GM23338 (cell line): ENCODE measurements at regions not wholly inside any gene's neighbourhood (a gene's known extent, or its start where the extent isn't known, plus 50 kb on each side); places are given as distances from the start of the nearest gene placed in this dataset.

ENCODE experiments used
- ATAC-seq: fragments of 200-7000 bp; cut with Tn5 transposase; 3 replicates; pipeline ENCODE4 v1.9.1; 2020
- DNase-seq: peaks from one replicate; pipeline ENCODE4 v3.0.0-alpha.2; 2015; ENCODE audit warnings: low spot score
- H2AFZ ChIP-seq: fragments of 200-600 bp; sonication (generic); 2 replicates; pipeline ENCODE4 v1.8.0; 2016; ENCODE audit warnings: antibody characterized with exemption, mild to moderate bottlenecking, moderate library complexity
- H3F3A ChIP-seq: fragments of 200-600 bp; sonication (generic); replicated peaks from 2 replicates; pipeline ENCODE4 v1.8.0; 2017; ENCODE audit warnings: antibody characterized with exemption, mixed run types, low read depth
- H3K27ac ChIP-seq: fragments of 200-600 bp; sonication (generic); 2 replicates; pipeline ENCODE4 v1.6.1; 2016; ENCODE audit warnings: low read depth
- H3K27me3 ChIP-seq: fragments of 200-600 bp; sonication (generic); 2 replicates; pipeline ENCODE4 v1.8.0; 2016; ENCODE audit warnings: mild to moderate bottlenecking, mixed run types, moderate library complexity; ENCODE audit not compliant: insufficient read depth
- H3K36me3 ChIP-seq: fragments of 200-600 bp; sonication (generic); 2 replicates; pipeline ENCODE4 v1.8.0; 2016; ENCODE audit warnings: mild to moderate bottlenecking; ENCODE audit not compliant: insufficient read depth
- H3K4me1 ChIP-seq: fragments of 200-600 bp; sonication (generic); 2 replicates; pipeline ENCODE4 v1.8.0; 2016; ENCODE audit warnings: mild to moderate bottlenecking, moderate library complexity; ENCODE audit not compliant: insufficient read depth
- H3K4me2 ChIP-seq: fragments of 200-600 bp; sonication (generic); 2 replicates; pipeline ENCODE4 v1.7.1; 2017; ENCODE audit warnings: mixed run types
- H3K4me3 ChIP-seq: fragments of 200-600 bp; sonication (generic); 2 replicates; pipeline ENCODE4 v1.6.1; 2016; ENCODE audit warnings: mixed run types
- H3K79me2 ChIP-seq: fragments of 200-600 bp; sonication (generic); replicated peaks from 2 replicates; pipeline ENCODE4 v1.8.0; 2017; ENCODE audit warnings: mild to moderate bottlenecking; ENCODE audit not compliant: insufficient read depth
- H3K9me2 ChIP-seq: fragments of 200-600 bp; sonication (generic); 2 replicates; pipeline ENCODE4 v1.8.0; 2017; ENCODE audit not compliant: insufficient read depth
- H4K20me1 ChIP-seq: fragments of 200-600 bp; sonication (generic); replicated peaks from 2 replicates; pipeline ENCODE4 v1.8.0; 2017; ENCODE audit warnings: mild to moderate bottlenecking; ENCODE audit not compliant: insufficient read depth
- H3K27ac Mint-ChIP-seq: 2 replicates; pipeline ENCODE4 v1.8.0; 2020; ENCODE audit warnings: inconsistent platforms, mild to moderate bottlenecking, moderate library complexity, mixed read lengths
- H3K27me3 Mint-ChIP-seq: 3 replicates; pipeline ENCODE4 v1.8.0; 2022; ENCODE audit warnings: low read depth, mild to moderate bottlenecking, moderate library complexity, mixed read lengths, inconsistent platforms; ENCODE audit not compliant: insufficient read depth, poor library complexity
- H3K36me3 Mint-ChIP-seq: 3 replicates; pipeline ENCODE4 v1.8.0; 2021; ENCODE audit warnings: low read depth, mild to moderate bottlenecking, inconsistent platforms, moderate library complexity, mixed read lengths
- H3K4me1 Mint-ChIP-seq: 3 replicates; pipeline ENCODE4 v1.8.0; 2020; ENCODE audit warnings: mild to moderate bottlenecking, inconsistent platforms, mixed read lengths
- H3K4me3 Mint-ChIP-seq: 3 replicates; pipeline ENCODE4 v1.8.0; 2021; ENCODE audit warnings: moderate library complexity, mild to moderate bottlenecking, inconsistent platforms, mixed read lengths
- H3K9me3 Mint-ChIP-seq: 3 replicates; pipeline ENCODE4 v1.8.0; 2020; ENCODE audit warnings: moderate library complexity, mild to moderate bottlenecking, inconsistent platforms, mixed read lengths
- CREB1 ChIP-seq: fragments of 250-450 bp; sonication (Bioruptor Pico); IDR thresholded peaks from 2 replicates; pipeline ENCODE4 v1.5.0; 2020; ENCODE audit warnings: low read depth, mild to moderate bottlenecking, moderate library complexity
- EZH2 ChIP-seq: fragments of 200-600 bp; sonication (generic); IDR thresholded peaks from one replicate; pipeline ENCODE4 v1.8.0; 2017; ENCODE audit warnings: antibody characterized with exemption, mild to moderate bottlenecking, low read depth; ENCODE audit not compliant: unreplicated experiment
- EZH2phosphoT487 ChIP-seq: fragments of 200-600 bp; sonication (generic); IDR thresholded peaks from one replicate; pipeline ENCODE4 v1.8.1; 2018; ENCODE audit warnings: antibody characterized with exemption; ENCODE audit not compliant: unreplicated experiment
- JUNB ChIP-seq: IDR thresholded peaks from one replicate; pipeline ENCODE4 v1.6.1; 2016; ENCODE audit warnings: antibody characterized with exemption; ENCODE audit not compliant: unreplicated experiment
- NANOG ChIP-seq: IDR thresholded peaks from 2 replicates; pipeline ENCODE4 v1.6.1; 2016; ENCODE audit warnings: antibody characterized with exemption, borderline replicate concordance
- POLR2AphosphoS5 ChIP-seq: IDR thresholded peaks from 2 replicates; pipeline ENCODE4 v1.6.1; 2016; ENCODE audit warnings: antibody characterized with exemption, low read depth
- STAT1 ChIP-seq: IDR thresholded peaks from one replicate; pipeline ENCODE4 v1.6.1; 2016; ENCODE audit warnings: antibody characterized with exemption; ENCODE audit not compliant: unreplicated experiment
- ZNF114 ChIP-seq: fragments of 250-450 bp; sonication (Bioruptor Pico); IDR thresholded peaks from 2 replicates; pipeline ENCODE4 v1.5.0; 2020; ENCODE audit warnings: mild to moderate bottlenecking, moderate library complexity
- ZNF331 ChIP-seq: fragments of 250-450 bp; sonication (Bioruptor Pico); IDR thresholded peaks from 2 replicates; pipeline ENCODE4 v1.5.0; 2020; ENCODE audit warnings: low read depth, mild to moderate bottlenecking, moderate library complexity
- TF ChIP-seq, protein P1 (sequence below): fragments of 250-450 bp; sonication (Bioruptor Pico); IDR thresholded peaks from 2 replicates; pipeline ENCODE4 v1.5.0; 2020; ENCODE audit warnings: mild to moderate bottlenecking, moderate library complexity
- TF ChIP-seq, protein P2 (sequence below): IDR thresholded peaks from 2 replicates; pipeline ENCODE4 v1.6.1; 2016; ENCODE audit warnings: antibody characterized with exemption
- TF ChIP-seq, protein P3 (sequence below), 2 experiments: fragments of 200-600 bp in 1 of 2; sonication (generic) in 1 of 2; conservative IDR thresholded peaks; 2 replicates each; pipeline versions ENCODE4 v1.5.1 to v1.6.1; 2016 to 2017; ENCODE audit warnings: antibody characterized with exemption in 2 of 2, low read depth in 2 of 2, mild to moderate bottlenecking in 2 of 2, moderate library complexity in 1 of 2
- TF ChIP-seq, protein P4 (sequence below): IDR thresholded peaks from one replicate; pipeline ENCODE4 v1.6.1; 2018; ENCODE audit warnings: antibody characterized with exemption; ENCODE audit not compliant: unreplicated experiment

DNA sequence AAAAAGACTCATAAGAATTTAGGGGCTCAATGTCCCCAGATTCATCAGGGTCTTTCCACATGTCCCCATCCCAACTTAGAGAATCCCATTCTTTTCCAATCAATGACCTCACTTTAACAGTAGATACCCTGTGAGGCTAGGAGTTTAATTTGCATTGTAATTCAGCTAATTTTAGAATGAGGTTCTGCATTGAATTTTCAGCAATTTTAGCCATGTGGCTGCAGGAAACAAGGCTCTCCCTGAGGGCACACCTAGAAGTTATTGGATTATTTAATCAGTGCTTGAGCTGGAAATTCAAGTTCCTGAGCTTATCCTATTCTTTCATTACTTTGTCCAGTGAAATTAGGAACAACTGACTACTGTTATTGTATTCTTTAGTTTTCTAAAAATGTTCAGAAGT, 433.8 kb downstream of the ADAMTS20 start (continued):
- TF ChIP-seq, protein P1, sequence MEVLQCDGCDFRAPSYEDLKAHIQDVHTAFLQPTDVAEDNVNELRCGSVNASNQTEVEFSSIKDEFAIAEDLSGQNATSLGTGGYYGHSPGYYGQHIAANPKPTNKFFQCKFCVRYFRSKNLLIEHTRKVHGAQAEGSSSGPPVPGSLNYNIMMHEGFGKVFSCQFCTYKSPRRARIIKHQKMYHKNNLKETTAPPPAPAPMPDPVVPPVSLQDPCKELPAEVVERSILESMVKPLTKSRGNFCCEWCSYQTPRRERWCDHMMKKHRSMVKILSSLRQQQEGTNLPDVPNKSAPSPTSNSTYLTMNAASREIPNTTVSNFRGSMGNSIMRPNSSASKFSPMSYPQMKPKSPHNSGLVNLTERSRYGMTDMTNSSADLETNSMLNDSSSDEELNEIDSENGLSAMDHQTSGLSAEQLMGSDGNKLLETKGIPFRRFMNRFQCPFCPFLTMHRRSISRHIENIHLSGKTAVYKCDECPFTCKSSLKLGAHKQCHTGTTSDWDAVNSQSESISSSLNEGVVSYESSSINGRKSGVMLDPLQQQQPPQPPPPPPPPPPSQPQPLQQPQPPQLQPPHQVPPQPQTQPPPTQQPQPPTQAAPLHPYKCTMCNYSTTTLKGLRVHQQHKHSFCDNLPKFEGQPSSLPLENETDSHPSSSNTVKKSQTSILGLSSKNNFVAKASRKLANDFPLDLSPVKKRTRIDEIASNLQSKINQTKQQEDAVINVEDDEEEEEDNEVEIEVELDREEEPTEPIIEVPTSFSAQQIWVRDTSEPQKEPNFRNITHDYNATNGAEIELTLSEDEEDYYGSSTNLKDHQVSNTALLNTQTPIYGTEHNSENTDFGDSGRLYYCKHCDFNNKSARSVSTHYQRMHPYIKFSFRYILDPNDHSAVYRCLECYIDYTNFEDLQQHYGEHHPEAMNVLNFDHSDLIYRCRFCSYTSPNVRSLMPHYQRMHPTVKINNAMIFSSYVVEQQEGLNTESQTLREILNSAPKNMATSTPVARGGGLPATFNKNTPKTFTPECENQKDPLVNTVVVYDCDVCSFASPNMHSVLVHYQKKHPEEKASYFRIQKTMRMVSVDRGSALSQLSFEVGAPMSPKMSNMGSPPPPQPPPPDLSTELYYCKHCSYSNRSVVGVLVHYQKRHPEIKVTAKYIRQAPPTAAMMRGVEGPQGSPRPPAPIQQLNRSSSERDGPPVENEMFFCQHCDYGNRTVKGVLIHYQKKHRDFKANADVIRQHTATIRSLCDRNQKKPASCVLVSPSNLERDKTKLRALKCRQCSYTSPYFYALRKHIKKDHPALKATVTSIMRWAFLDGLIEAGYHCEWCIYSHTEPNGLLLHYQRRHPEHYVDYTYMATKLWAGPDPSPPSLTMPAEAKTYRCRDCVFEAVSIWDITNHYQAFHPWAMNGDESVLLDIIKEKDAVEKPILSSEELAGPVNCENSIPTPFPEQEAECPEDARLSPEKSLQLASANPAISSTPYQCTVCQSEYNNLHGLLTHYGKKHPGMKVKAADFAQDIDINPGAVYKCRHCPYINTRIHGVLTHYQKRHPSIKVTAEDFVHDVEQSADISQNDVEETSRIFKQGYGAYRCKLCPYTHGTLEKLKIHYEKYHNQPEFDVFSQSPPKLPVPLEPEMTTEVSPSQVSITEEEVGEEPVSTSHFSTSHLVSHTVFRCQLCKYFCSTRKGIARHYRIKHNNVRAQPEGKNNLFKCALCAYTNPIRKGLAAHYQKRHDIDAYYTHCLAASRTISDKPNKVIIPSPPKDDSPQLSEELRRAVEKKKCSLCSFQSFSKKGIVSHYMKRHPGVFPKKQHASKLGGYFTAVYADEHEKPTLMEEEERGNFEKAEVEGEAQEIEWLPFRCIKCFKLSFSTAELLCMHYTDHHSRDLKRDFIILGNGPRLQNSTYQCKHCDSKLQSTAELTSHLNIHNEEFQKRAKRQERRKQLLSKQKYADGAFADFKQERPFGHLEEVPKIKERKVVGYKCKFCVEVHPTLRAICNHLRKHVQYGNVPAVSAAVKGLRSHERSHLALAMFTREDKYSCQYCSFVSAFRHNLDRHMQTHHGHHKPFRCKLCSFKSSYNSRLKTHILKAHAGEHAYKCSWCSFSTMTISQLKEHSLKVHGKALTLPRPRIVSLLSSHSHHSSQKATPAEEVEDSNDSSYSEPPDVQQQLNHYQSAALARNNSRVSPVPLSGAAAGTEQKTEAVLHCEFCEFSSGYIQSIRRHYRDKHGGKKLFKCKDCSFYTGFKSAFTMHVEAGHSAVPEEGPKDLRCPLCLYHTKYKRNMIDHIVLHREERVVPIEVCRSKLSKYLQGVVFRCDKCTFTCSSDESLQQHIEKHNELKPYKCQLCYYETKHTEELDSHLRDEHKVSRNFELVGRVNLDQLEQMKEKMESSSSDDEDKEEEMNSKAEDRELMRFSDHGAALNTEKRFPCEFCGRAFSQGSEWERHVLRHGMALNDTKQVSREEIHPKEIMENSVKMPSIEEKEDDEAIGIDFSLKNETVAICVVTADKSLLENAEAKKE (CRISPR knock-in tag) = no peak
- TF ChIP-seq POLR2AphosphoS5 (no peak), ZNF331 (CRISPR knock-in tag) (no peak), NANOG (no peak), STAT1 (no peak), ZNF114 (CRISPR knock-in tag) (no peak)
- TF ChIP-seq, protein P2, sequence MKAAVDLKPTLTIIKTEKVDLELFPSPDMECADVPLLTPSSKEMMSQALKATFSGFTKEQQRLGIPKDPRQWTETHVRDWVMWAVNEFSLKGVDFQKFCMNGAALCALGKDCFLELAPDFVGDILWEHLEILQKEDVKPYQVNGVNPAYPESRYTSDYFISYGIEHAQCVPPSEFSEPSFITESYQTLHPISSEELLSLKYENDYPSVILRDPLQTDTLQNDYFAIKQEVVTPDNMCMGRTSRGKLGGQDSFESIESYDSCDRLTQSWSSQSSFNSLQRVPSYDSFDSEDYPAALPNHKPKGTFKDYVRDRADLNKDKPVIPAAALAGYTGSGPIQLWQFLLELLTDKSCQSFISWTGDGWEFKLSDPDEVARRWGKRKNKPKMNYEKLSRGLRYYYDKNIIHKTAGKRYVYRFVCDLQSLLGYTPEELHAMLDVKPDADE = no peak

DNA sequence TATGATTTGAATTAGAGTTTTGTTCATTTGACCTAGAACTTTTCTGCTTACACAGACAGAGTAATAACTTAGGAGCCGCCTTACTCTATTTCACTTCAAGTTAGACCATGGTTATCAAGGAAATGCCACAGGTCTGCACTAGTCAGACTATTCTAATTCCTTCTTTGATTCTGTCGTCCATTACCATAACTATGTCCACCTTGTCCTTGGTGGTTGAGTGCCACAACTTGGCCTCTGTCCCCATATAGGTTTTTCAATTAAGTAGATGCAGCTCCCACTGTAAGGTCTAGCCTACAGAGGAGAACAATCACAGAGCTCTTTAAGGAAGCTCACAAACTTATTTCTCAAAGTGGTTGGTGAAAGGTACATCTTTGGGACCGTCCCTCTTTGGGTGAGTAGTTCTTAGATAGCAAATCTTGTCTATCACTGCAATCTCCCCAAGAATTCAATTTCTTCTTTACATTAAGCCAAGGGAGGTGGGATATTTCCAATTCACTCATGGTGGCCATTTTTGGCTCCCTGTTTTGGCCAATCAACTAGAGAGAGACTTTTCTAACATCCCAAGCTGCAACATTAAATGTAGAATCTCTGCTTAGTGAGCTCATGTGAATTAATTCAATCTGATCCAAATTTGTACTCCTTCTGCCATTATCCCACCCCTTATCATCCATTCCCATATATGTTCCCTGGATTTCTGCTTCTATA, 434.6 kb downstream of the ADAMTS20 start:
- H3K4me2 ChIP-seq = no peak overlapping the region
- no peak overlapping the region for H2AFZ ChIP-seq
- no peaks in the 10 kb centered on the region for H3K36me3 Mint-ChIP-seq
- no peaks in the 10 kb centered on the region for H3K4me1 ChIP-seq
- H3K36me3 ChIP-seq = no peaks in the 10 kb centered on the region
- no peaks in the 10 kb centered on the region for H3F3A ChIP-seq
- no peaks in the 10 kb centered on the region for H3K27me3 Mint-ChIP-seq
- no peaks in the 10 kb centered on the region for H3K4me1 Mint-ChIP-seq
- H3K4me3 Mint-ChIP-seq = no peak overlapping the region
- no peaks in the 10 kb centered on the region for H4K20me1 ChIP-seq
- H3K4me3 ChIP-seq = no peak overlapping the region
- DNase-seq = no peak
- H3K9me2 ChIP-seq = peaks cover 7% of the 10 kb centered on the region; the same call in 1 of the 2 replicates
- H3K27ac ChIP-seq = no peak overlapping the region
- H3K9me3 Mint-ChIP-seq = no peaks in the 10 kb centered on the region
- H3K79me2 ChIP-seq = no peaks in the 10 kb centered on the region
- no peak for ATAC-seq
- no peak overlapping the region for H3K27ac Mint-ChIP-seq
- H3K27me3 ChIP-seq = no peaks in the 10 kb centered on the region
- TF ChIP-seq ZNF114 (CRISPR knock-in tag) = no peak
- TF ChIP-seq, protein P3, sequence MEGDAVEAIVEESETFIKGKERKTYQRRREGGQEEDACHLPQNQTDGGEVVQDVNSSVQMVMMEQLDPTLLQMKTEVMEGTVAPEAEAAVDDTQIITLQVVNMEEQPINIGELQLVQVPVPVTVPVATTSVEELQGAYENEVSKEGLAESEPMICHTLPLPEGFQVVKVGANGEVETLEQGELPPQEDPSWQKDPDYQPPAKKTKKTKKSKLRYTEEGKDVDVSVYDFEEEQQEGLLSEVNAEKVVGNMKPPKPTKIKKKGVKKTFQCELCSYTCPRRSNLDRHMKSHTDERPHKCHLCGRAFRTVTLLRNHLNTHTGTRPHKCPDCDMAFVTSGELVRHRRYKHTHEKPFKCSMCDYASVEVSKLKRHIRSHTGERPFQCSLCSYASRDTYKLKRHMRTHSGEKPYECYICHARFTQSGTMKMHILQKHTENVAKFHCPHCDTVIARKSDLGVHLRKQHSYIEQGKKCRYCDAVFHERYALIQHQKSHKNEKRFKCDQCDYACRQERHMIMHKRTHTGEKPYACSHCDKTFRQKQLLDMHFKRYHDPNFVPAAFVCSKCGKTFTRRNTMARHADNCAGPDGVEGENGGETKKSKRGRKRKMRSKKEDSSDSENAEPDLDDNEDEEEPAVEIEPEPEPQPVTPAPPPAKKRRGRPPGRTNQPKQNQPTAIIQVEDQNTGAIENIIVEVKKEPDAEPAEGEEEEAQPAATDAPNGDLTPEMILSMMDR (conservative IDR thresholded peaks at IDR 0.05; ENCODE audit: low read depth in 2 of 2) = no peak
- TF ChIP-seq, protein P4, sequence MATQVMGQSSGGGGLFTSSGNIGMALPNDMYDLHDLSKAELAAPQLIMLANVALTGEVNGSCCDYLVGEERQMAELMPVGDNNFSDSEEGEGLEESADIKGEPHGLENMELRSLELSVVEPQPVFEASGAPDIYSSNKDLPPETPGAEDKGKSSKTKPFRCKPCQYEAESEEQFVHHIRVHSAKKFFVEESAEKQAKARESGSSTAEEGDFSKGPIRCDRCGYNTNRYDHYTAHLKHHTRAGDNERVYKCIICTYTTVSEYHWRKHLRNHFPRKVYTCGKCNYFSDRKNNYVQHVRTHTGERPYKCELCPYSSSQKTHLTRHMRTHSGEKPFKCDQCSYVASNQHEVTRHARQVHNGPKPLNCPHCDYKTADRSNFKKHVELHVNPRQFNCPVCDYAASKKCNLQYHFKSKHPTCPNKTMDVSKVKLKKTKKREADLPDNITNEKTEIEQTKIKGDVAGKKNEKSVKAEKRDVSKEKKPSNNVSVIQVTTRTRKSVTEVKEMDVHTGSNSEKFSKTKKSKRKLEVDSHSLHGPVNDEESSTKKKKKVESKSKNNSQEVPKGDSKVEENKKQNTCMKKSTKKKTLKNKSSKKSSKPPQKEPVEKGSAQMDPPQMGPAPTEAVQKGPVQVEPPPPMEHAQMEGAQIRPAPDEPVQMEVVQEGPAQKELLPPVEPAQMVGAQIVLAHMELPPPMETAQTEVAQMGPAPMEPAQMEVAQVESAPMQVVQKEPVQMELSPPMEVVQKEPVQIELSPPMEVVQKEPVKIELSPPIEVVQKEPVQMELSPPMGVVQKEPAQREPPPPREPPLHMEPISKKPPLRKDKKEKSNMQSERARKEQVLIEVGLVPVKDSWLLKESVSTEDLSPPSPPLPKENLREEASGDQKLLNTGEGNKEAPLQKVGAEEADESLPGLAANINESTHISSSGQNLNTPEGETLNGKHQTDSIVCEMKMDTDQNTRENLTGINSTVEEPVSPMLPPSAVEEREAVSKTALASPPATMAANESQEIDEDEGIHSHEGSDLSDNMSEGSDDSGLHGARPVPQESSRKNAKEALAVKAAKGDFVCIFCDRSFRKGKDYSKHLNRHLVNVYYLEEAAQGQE = no peak
- no peak for TF ChIP-seq EZH2
- no peak for TF ChIP-seq POLR2AphosphoS5
- TF ChIP-seq JUNB = no peak
- TF ChIP-seq CREB1 = no peak
- no peak for TF ChIP-seq EZH2phosphoT487
